NCI-H146 treated with DMSO at 0.1 percent for 48 hours (cell line): ENCODE measurements at regions not wholly inside any gene's neighbourhood (a gene's known extent, or its start where the extent isn't known, plus 50 kb on each side); places are given as distances from the start of the nearest gene placed in this dataset.
"Not testable (repeated sequence)": the region's sequence is repeated elsewhere in the genome, so short reads cannot be mapped to it uniquely, and the experiment has no call there.

ENCODE experiments used
- DNase-seq: peaks from one replicate; lab custom pipeline; 2025; ENCODE audit not compliant: unreplicated experiment; lab: John Stamatoyannopoulos, UW

DNA sequence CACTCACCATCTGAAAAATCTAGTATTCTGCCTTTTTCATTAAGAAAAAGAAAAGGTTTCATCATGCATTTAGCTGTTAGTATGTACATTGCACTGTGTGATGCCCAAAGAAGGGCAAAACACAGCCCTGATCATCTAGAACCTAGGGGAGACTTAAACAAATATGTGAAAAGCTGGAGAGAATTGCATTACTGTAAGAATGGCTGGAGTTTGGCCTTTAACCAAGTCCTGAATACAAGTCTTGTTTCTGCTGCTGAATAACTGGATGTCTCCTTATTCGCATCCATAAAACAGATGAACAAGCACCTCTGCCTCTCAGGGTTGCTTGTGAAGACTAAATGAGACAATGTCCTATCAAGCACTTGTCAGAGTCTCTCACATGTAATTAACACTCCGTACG lies 233.4 kb upstream of the LRTM1 start:
- no peak for DNase-seq

DNA sequence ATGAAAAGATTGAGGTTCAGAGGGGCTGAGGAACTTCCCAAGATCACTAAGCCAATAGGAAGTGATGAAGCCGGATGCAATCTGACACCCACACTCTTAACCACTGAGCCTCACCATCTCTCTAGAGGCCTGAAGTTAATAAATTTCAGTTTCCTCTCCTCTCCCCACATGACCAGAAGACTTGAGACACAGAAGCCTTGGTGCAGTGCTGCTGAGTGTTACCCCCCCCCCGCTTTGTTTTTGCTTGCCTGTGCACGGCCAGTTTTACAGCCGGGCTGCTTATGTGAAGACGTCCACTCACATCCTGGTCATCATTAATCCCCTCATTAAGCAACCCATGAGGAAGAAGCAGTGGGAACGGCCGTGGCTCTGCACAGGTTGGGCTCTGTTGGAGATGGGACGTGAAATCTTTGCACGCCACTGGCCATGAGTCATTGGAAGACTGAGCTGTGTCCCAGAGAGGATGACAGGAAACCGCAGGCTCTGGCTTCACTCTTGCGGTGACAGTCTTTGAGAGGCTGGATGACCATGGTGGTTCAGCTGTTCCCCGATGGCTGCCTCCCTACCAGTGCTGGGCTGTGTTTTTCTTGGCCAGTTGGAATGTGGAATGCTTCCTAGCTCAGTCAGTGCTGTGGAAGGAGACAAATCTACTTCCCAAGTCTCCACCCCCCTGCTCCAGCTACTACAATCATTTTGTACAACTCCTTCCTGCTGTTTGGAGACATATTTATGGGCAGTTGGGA lies 232.6 kb upstream of the LRTM1 start:
- DNase-seq, result no peak

DNA sequence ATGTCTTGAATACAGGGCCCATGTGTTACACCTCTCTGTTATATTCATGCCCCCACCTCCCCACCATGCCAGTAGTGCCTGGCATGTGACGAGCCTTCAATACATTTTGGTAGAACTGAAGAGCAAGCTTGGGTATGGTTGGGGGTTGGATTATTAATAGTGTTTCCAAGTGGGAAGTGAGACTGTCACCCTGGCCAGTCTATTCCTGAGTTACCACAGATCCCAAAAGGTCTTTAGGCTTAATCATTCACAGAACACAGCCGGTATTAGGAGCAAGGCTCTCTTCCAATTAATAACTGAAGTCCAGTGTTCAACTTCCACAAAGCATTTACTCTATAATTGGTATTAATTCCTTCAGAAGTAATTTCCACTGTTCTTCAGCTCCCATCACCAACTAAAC lies 231.9 kb upstream of the LRTM1 start:
- no peak for DNase-seq

- DNase-seq, result no peak
Observed at GRCh38 chr3:55159016-55159415, 231.2 kb upstream of the LRTM1 start.

GRCh38 chr3:55158345-55158744 lies 230.5 kb upstream of the LRTM1 start:
- no peak for DNase-seq

DNA sequence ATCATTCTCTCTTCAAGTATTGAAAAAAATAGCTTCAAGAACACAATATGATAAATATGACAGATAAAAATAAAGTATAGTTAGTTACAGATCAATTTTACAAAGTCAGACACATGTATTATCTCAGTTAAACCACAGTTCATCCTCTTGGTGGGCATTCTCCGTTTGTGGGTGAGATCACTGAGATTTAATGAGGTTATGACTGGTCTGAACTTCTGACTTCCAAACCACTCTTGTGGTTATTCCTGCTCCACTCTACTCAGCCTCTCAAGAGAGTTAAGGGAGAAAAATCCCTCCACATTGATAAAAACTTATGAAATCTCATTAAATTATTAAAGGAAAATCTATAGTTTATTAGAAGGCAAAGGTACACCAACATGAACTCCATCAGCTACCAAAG lies 229.9 kb upstream of the LRTM1 start:
- no peak for DNase-seq

- DNase-seq, result no peak
Observed at GRCh38 chr3:55156851-55157650, 229.2 kb upstream of the LRTM1 start.

GRCh38 chr3:55147856-55148720 lies 220.2 kb upstream of the LRTM1 start:
- DNase-seq, result no peak

DNA sequence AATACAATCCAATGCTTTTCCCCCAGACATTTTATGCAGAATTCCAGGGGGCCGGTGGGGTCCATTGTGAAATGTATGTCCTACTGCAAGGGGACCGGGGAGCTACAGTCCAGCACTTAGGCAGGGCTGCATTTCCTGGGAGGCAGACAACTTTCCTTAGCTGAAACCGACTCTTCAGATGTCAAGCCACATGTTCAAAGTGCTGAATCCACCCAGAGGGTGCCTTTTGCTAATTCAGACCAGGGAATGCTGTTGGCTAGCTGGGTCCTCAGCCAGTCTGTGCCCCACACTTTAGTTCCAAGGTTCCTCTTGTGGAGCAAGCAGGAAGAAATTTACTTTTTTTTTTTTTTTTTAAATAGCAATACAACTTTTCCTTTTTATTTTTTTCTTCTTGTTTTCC lies 219.5 kb upstream of the LRTM1 start:
- DNase-seq, result no peak

DNA sequence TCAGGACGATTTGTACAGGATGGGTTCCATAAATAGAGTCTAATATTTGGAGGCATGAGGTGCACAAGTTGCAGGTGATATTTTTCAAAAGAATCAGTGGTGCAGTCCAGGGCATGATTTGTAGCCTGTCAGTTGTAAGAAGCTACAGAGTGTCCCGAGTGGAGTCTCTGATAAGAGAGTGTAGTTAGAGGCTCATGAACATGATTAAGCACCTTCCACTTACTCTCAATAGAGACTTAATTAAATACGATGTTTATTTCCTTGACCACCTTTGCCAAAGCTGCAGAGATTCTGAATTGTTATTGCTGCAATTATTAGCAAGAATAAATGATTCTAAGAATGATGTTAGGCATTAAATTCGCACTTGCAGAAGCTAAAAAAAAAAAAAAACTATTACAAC lies 218.4 kb upstream of the LRTM1 start:
- DNase-seq, result no peak

DNA sequence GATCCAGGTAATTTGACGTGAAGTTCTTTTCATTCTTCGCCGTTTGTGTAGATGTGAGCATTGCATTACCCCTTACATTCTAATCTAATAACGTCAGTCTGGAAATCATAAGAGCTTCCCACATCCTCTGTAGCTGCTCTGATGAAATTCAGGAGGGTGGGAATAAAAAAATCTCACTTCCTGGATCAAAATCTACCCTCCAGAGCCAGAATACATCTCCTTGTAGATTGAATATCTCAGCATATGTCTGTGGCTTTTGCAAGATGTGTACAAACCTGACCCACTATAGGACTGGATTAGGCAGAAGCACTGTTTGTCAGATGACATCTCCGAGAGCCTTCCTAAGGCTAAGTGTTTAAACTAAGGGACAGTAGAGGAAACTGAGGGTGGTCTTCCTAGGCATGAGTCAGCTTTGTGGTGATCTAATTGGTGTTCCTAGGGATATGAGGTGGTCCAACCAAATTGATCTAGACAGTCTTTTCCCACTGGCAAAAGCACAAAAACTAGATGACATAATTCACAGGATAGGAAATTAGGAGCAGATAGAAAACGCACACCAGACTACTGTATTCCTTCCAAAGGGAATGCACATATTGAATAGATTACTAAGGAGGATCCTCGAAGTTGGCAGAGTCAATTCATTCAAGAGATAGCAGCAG lies 216.3 kb upstream of the LRTM1 start:
- DNase-seq, result no peak

DNA sequence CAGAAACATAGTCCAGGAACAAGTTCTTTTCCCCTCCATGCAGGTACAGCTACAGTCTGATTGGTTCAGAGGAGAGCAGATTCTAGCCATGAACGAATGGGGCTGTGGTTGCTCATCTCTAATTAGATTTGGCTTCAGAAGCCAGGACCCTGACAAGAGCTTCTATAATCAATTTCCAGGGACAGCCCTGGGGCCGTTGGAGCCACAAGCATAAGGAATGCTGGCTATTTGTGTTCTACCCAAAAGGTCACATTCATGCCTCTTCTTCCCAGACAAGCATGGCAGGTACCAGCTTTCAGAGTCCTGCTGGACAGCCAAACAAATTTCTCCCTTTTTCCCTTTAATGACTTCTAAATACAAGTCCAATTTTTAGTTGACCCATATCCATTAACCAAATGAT lies 215.5 kb upstream of the LRTM1 start:
- no peak for DNase-seq

GRCh38 chr3:55136291-55136690 lies 208.4 kb upstream of the LRTM1 start:
- DNase-seq, result not testable (repeated sequence)

GRCh38 chr3:55128225-55128823 lies 200.5 kb upstream of the LRTM1 start:
- DNase-seq, result peak; percentile 37

GRCh38 chr3:55127565-55127964 lies 199.7 kb upstream of the LRTM1 start:
- no peak for DNase-seq

- DNase-seq, result no peak
Observed at GRCh38 chr3:55124371-55124770, 196.5 kb upstream of the LRTM1 start.
